OCI-LY1 (cell line): ENCODE measurements at regions not wholly inside any gene's neighbourhood (a gene's known extent, or its start where the extent isn't known, plus 50 kb on each side); places are given as distances from the start of the nearest gene placed in this dataset.

Source experiments
- EZH2 ChIP-seq: fragments of 200-600 bp; sonication (generic), shearing (Covaris generic); IDR thresholded peaks from 2 replicates; pipeline ENCODE4 v1.8.0; 2017; ENCODE audit warnings: borderline replicate concordance, mixed run types, mild to moderate bottlenecking, antibody characterized with exemption, low read length, moderate library complexity, mixed read lengths
- TF ChIP-seq, protein P1 (sequence below): fragments of 200-600 bp; sonication (generic), shearing (Covaris generic); IDR thresholded peaks from 2 replicates; pipeline ENCODE4 v1.5.1; 2017; ENCODE audit warnings: mild to moderate bottlenecking, antibody characterized with exemption, low read length, moderate library complexity, mixed read lengths

DNA sequence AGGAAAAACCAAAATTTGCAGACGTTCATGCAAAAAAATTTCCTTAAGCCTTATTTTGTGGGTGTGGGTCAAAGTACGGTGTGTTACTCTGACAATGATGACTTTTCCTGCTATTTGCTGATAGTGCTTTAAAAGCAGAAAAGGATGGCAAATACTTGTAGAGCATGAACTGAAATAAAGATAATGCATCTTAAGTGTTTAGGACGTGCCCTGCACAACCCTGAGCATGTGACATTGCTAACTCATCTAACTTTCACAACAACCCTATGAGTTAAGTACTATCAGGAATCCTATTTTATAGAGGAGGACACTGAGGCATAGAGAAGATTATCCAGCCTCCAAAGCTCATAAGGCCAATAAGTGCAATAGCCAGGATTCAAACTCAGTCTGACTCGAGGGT, 143.3 kb downstream of the RNF152 start:
- TF ChIP-seq, protein P1, sequence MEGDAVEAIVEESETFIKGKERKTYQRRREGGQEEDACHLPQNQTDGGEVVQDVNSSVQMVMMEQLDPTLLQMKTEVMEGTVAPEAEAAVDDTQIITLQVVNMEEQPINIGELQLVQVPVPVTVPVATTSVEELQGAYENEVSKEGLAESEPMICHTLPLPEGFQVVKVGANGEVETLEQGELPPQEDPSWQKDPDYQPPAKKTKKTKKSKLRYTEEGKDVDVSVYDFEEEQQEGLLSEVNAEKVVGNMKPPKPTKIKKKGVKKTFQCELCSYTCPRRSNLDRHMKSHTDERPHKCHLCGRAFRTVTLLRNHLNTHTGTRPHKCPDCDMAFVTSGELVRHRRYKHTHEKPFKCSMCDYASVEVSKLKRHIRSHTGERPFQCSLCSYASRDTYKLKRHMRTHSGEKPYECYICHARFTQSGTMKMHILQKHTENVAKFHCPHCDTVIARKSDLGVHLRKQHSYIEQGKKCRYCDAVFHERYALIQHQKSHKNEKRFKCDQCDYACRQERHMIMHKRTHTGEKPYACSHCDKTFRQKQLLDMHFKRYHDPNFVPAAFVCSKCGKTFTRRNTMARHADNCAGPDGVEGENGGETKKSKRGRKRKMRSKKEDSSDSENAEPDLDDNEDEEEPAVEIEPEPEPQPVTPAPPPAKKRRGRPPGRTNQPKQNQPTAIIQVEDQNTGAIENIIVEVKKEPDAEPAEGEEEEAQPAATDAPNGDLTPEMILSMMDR: no peak
- TF ChIP-seq EZH2: no peak
